IgD-negative memory B cell (primary cell): ENCODE measurements at regions not wholly inside any gene's neighbourhood (a gene's known extent, or its start where the extent isn't known, plus 50 kb on each side); places are given as distances from the start of the nearest gene placed in this dataset.
"Not testable (repeated sequence)": the region's sequence is repeated elsewhere in the genome, so short reads cannot be mapped to it uniquely, and the experiment has no call there.

ENCODE experiments used
- H3K27ac Mint-ChIP-seq, 3 donors: one replicate each; pipeline ENCODE4 v1.8.0; 2020 to 2022; ENCODE audit warnings: mild to moderate bottlenecking in 3 of 3, mixed read lengths in 3 of 3, moderate library complexity in 1 of 3
- H3K27me3 Mint-ChIP-seq: one replicate; pipeline ENCODE4 v1.8.0; 2021; ENCODE audit warnings: mixed read lengths
- H3K36me3 Mint-ChIP-seq: one replicate; pipeline ENCODE4 v1.8.0; 2020; ENCODE audit warnings: mild to moderate bottlenecking, mixed read lengths
- H3K4me1 Mint-ChIP-seq, 3 donors: one replicate each; pipeline ENCODE4 v1.8.0; 2020 to 2022; ENCODE audit warnings: mixed read lengths in 3 of 3, mild to moderate bottlenecking in 1 of 3
- H3K4me3 Mint-ChIP-seq, 4 donors: one replicate each; pipeline ENCODE4 v1.8.0; 2020 to 2022; ENCODE audit warnings: mild to moderate bottlenecking in 4 of 4, mixed read lengths in 4 of 4, moderate library complexity in 3 of 4
- H3K9me3 Mint-ChIP-seq, 3 donors: one replicate each; pipeline ENCODE4 v1.8.0; 2020 to 2021; ENCODE audit warnings: mixed read lengths in 3 of 3, mild to moderate bottlenecking in 1 of 3

GRCh38 chr14:29390081-29390832 is 537.4 kb downstream of the PRKD1 start:
- Mint-ChIP-seq H3K4me3 (no peak overlapping the region), H3K36me3 (no peaks in the 10 kb centered on the region), H3K9me3 (peaks cover 3 to 4% (median 3%) of the 10 kb centered on the region in 3 donors), H3K27me3 (no peaks in the 10 kb centered on the region), H3K27ac (no peak overlapping the region), H3K4me1 (no peaks in the 10 kb centered on the region)

- Mint-ChIP-seq H3K4me1 (no peaks in the 10 kb centered on the region), H3K36me3 (no peaks in the 10 kb centered on the region), H3K4me3 (no peak overlapping the region), H3K27ac (no peak overlapping the region), H3K9me3 (peaks cover 2 to 4% (median 2%) of the 10 kb centered on the region in 3 donors), H3K27me3 (no peaks in the 10 kb centered on the region)
These were observed 536.4 kb downstream of the PRKD1 start for GRCh38 chr14:29391231-29391630.

GRCh38 chr14:29391801-29392200 is 535.8 kb downstream of the PRKD1 start:
- Mint-ChIP-seq H3K36me3 (no peaks in the 10 kb centered on the region), H3K4me3 (no peak overlapping the region), H3K9me3 (peaks cover 2 to 4% (median 2%) of the 10 kb centered on the region in 3 donors), H3K27me3 (no peaks in the 10 kb centered on the region), H3K4me1 (no peaks in the 10 kb centered on the region), H3K27ac (no peak overlapping the region)

GRCh38 chr14:29392287-29392686 is 535.4 kb downstream of the PRKD1 start:
- Mint-ChIP-seq H3K4me3 (no peak overlapping the region), H3K36me3 (no peaks in the 10 kb centered on the region), H3K27ac (no peak overlapping the region), H3K9me3 (peaks cover 2 to 4% (median 2%) of the 10 kb centered on the region in 3 donors), H3K4me1 (no peaks in the 10 kb centered on the region), H3K27me3 (no peaks in the 10 kb centered on the region)

GRCh38 chr14:29403091-29403490 is 524.6 kb downstream of the PRKD1 start:
- H3K9me3 Mint-ChIP-seq, result peaks cover 4 to 12% (median 7%) of the 10 kb centered on the region in 3 donors
- H3K27ac Mint-ChIP-seq, result no peak overlapping the region
- H3K4me3 Mint-ChIP-seq, result no peak overlapping the region
- no peaks in the 10 kb centered on the region for H3K27me3 Mint-ChIP-seq
- no peaks in the 10 kb centered on the region for H3K4me1 Mint-ChIP-seq
- no peaks in the 10 kb centered on the region for H3K36me3 Mint-ChIP-seq

GRCh38 chr14:29410581-29410980 is 517.1 kb downstream of the PRKD1 start:
- H3K27me3 Mint-ChIP-seq, result no peaks in the 10 kb centered on the region
- no peaks in the 10 kb centered on the region for H3K36me3 Mint-ChIP-seq
- H3K9me3 Mint-ChIP-seq, result peaks cover 3 to 18% (median 5%) of the 10 kb centered on the region in 3 donors
- no peak overlapping the region for H3K4me3 Mint-ChIP-seq
- no peak overlapping the region for H3K27ac Mint-ChIP-seq
- no peaks in the 10 kb centered on the region for H3K4me1 Mint-ChIP-seq

GRCh38 chr14:29414931-29415330 is 512.7 kb downstream of the PRKD1 start:
- not testable (repeated sequence) for H3K4me3 Mint-ChIP-seq, H3K27me3 Mint-ChIP-seq, H3K36me3 Mint-ChIP-seq, H3K9me3 Mint-ChIP-seq, H3K27ac Mint-ChIP-seq, H3K4me1 Mint-ChIP-seq

- H3K27ac Mint-ChIP-seq, result no peak overlapping the region
- peaks cover 0 to 3% (median 0%) of the 10 kb centered on the region in 3 donors for H3K9me3 Mint-ChIP-seq
- H3K4me1 Mint-ChIP-seq, result no peaks in the 10 kb centered on the region
- H3K27me3 Mint-ChIP-seq, result no peaks in the 10 kb centered on the region
- H3K36me3 Mint-ChIP-seq, result no peaks in the 10 kb centered on the region
- no peak overlapping the region for H3K4me3 Mint-ChIP-seq
These were observed 507.9 kb downstream of the PRKD1 start for GRCh38 chr14:29419736-29420135.

GRCh38 chr14:29421156-29421728 is 506.4 kb downstream of the PRKD1 start:
- no peaks in the 10 kb centered on the region for H3K36me3 Mint-ChIP-seq
- no peaks in the 10 kb centered on the region for H3K4me1 Mint-ChIP-seq
- no peaks in the 10 kb centered on the region for H3K9me3 Mint-ChIP-seq
- H3K4me3 Mint-ChIP-seq, result no peak overlapping the region
- H3K27ac Mint-ChIP-seq, result no peak overlapping the region
- no peaks in the 10 kb centered on the region for H3K27me3 Mint-ChIP-seq

GRCh38 chr14:29425705-29426482 is 501.8 kb downstream of the PRKD1 start:
- Mint-ChIP-seq H3K4me1 (peaks cover 0 to 1% (median 0%) of the 10 kb centered on the region in 3 donors), H3K27me3 (no peaks in the 10 kb centered on the region), H3K4me3 (no peak overlapping the region), H3K27ac (no peak overlapping the region), H3K36me3 (no peaks in the 10 kb centered on the region), H3K9me3 (peaks cover 2 to 9% (median 8%) of the 10 kb centered on the region in 3 donors)

- H3K4me1 Mint-ChIP-seq, result peaks cover 0 to 4% (median 0%) of the 10 kb centered on the region in 3 donors
- peaks cover 4 to 14% (median 9%) of the 10 kb centered on the region in 3 donors for H3K9me3 Mint-ChIP-seq
- H3K36me3 Mint-ChIP-seq, result peaks cover 1% of the 10 kb centered on the region
- no peak overlapping the region for H3K27ac Mint-ChIP-seq
- no peaks in the 10 kb centered on the region for H3K27me3 Mint-ChIP-seq
- no peak overlapping the region for H3K4me3 Mint-ChIP-seq
These were observed 485.0 kb downstream of the PRKD1 start for GRCh38 chr14:29442696-29443095.

GRCh38 chr14:29444216-29444615 is 483.4 kb downstream of the PRKD1 start:
- Mint-ChIP-seq H3K4me3 (no peak overlapping the region), H3K4me1 (peaks cover 0 to 4% (median 0%) of the 10 kb centered on the region in 3 donors), H3K27ac (no peak overlapping the region)

GRCh38 chr14:29444805-29445204 is 482.8 kb downstream of the PRKD1 start:
- Mint-ChIP-seq H3K27ac (no peak overlapping the region), H3K4me3 (no peak overlapping the region), H3K27me3 (no peaks in the 10 kb centered on the region), H3K4me1 (peaks cover 0 to 4% (median 0%) of the 10 kb centered on the region in 3 donors), H3K36me3 (peaks cover 1% of the 10 kb centered on the region), H3K9me3 (peaks cover 2 to 9% (median 7%) of the 10 kb centered on the region in 3 donors)

More at GRCh38 chr14:29444216-29444615, 483.4 kb downstream of the PRKD1 start:
- Mint-ChIP-seq H3K9me3 (peaks cover 3 to 9% (median 7%) of the 10 kb centered on the region in 3 donors), H3K36me3 (peaks cover 1% of the 10 kb centered on the region), H3K27me3 (no peaks in the 10 kb centered on the region)

- H3K4me3 Mint-ChIP-seq, result no peak overlapping the region
- peaks cover 2 to 9% (median 7%) of the 10 kb centered on the region in 3 donors for H3K9me3 Mint-ChIP-seq
- H3K27me3 Mint-ChIP-seq, result no peaks in the 10 kb centered on the region
- H3K4me1 Mint-ChIP-seq, result peaks cover 0 to 4% (median 0%) of the 10 kb centered on the region in 3 donors
- H3K36me3 Mint-ChIP-seq, result peaks cover 1% of the 10 kb centered on the region
- H3K27ac Mint-ChIP-seq, result no peak overlapping the region
These were observed 480.7 kb downstream of the PRKD1 start for GRCh38 chr14:29446971-29447370.

- Mint-ChIP-seq H3K36me3 (no peaks in the 10 kb centered on the region), H3K4me3 (no peak overlapping the region), H3K4me1 (no peaks in the 10 kb centered on the region), H3K27ac (no peak overlapping the region), H3K9me3 (peaks cover 0 to 2% (median 0%) of the 10 kb centered on the region in 3 donors), H3K27me3 (no peaks in the 10 kb centered on the region)
These were observed 475.7 kb downstream of the PRKD1 start for GRCh38 chr14:29451941-29452340.
